PC-9 (cell line): ENCODE measurements at regions not wholly inside any gene's neighbourhood (a gene's known extent, or its start where the extent isn't known, plus 50 kb on each side); places are given as distances from the start of the nearest gene placed in this dataset.
"Not testable (repeated sequence)": the region's sequence is repeated elsewhere in the genome, so short reads cannot be mapped to it uniquely, and the experiment has no call there.

Source experiments
- BruUV-seq: library from RNA; stranded (reverse); fragments of 400-500 nt; replicated peaks from 2 replicates; lab custom pipeline; 2021; lab: Mats Ljungman, UMichigan
- CTCF ChIA-PET: fragments of 300-600 bp; sonication (Branson Sonifier 250); formaldehyde crosslinking; loops from one replicate; lab custom pipeline; 2022; ENCODE audit warnings: antibody characterized with exemption; lab: Charles Lee
- POLR2A ChIA-PET: fragments of 300-600 bp; sonication (Branson Sonifier 250); formaldehyde crosslinking; loops from one replicate; lab custom pipeline; 2022; ENCODE audit warnings: antibody characterized with exemption; ENCODE audit not compliant: unreplicated experiment; lab: Charles Lee
- DNase-seq, 2 experiments: peaks; one replicate each; pipeline versions ENCODE4 v3.0.0 to v3.0.0-alpha.2; 2015 to 2022; ENCODE audit warnings: mixed read lengths in 1 of 2
- H2AFZ ChIP-seq: fragments of 200-600 bp; sonication (generic); 2 replicates; pipeline ENCODE4 v1.8.1; 2017; ENCODE audit warnings: antibody characterized with exemption
- H3F3A ChIP-seq: fragments of 200-600 bp; sonication (generic); 2 replicates; pipeline ENCODE4 v1.8.1; 2017; ENCODE audit warnings: antibody characterized with exemption, mild to moderate bottlenecking, low read depth; ENCODE audit not compliant: insufficient read depth
- H3K27ac ChIP-seq: fragments of 200-600 bp; sonication (generic); 2 replicates; pipeline ENCODE4 v1.6.1; 2016; ENCODE audit warnings: mixed run types
- H3K27me3 ChIP-seq: fragments of 200-600 bp; sonication (generic); 2 replicates; pipeline ENCODE4 v1.6.1; 2016; ENCODE audit warnings: low read depth, mixed run types; ENCODE audit not compliant: insufficient read depth
- H3K36me3 ChIP-seq: fragments of 200-600 bp; sonication (generic); 2 replicates; pipeline ENCODE4 v1.6.1; 2016; ENCODE audit warnings: low read depth, mixed run types
- H3K4me1 ChIP-seq: fragments of 200-600 bp; sonication (generic); replicated peaks from 2 replicates; pipeline ENCODE4 v1.6.1; 2016; ENCODE audit warnings: mixed run types; ENCODE audit not compliant: insufficient read depth
- H3K4me2 ChIP-seq: fragments of 200-600 bp; sonication (generic); 2 replicates; pipeline ENCODE4 v1.6.1; 2017; ENCODE audit warnings: mixed run types
- H3K4me3 ChIP-seq: fragments of 200-600 bp; sonication (generic); 2 replicates; pipeline ENCODE4 v1.6.1; 2016; ENCODE audit warnings: mixed run types
- H3K79me2 ChIP-seq: fragments of 200-600 bp; sonication (generic); 2 replicates; pipeline ENCODE4 v1.6.1; 2017; ENCODE audit warnings: low read depth, mixed run types
- H3K9me2 ChIP-seq: fragments of 200-600 bp; sonication (generic); 2 replicates; pipeline ENCODE4 v1.8.1; 2017; ENCODE audit warnings: mild to moderate bottlenecking; ENCODE audit not compliant: insufficient read depth
- H3K9me3 ChIP-seq: fragments of 200-600 bp; sonication (generic); 2 replicates; pipeline ENCODE4 v1.8.1; 2016; ENCODE audit warnings: low read depth; ENCODE audit not compliant: insufficient read depth
- H4K20me1 ChIP-seq: fragments of 200-600 bp; sonication (generic); 2 replicates; pipeline ENCODE4 v1.8.1; 2017; ENCODE audit not compliant: insufficient read depth
- CTCF ChIP-seq: fragments of 200-600 bp; sonication (generic); conservative IDR thresholded peaks from 2 replicates; pipeline ENCODE4 v1.6.1; 2017; ENCODE audit warnings: mixed run types, antibody characterized with exemption, mild to moderate bottlenecking, moderate library complexity
- EZH2 ChIP-seq: fragments of 200-600 bp; sonication (generic); IDR thresholded peaks from 2 replicates; pipeline ENCODE4 v1.8.0; 2017; ENCODE audit warnings: antibody characterized with exemption, low read depth
- intact Hi-C: fragments of 100-400 bp; cut with micrococcal nuclease; formaldehyde crosslinking; loops from one replicate; pipeline ENCODE4 v1.10.0; 2022; ENCODE audit not compliant: unreplicated experiment

- intact Hi-C loops, result no loop called here
- H3K36me3 ChIP-seq, result no peaks in the 10 kb centered on the region
- no peak overlapping the region for H2AFZ ChIP-seq
- no peak for TF ChIP-seq CTCF
- TF ChIP-seq EZH2, result no peak
- ChIA-PET CTCF (no interaction called here), POLR2A (interaction anchor here (0.6 kb wide), 1 partner anchor 554 kb away, joined by 3 read pairs; no protein-coding TSS in a partner anchor)
- no peaks in the 10 kb centered on the region for H3K79me2 ChIP-seq
- H3K4me2 ChIP-seq, result no peak overlapping the region
- no peak overlapping the region for H3K4me3 ChIP-seq
- no peaks in the 10 kb centered on the region for H4K20me1 ChIP-seq
- no peaks in the 10 kb centered on the region for H3K27me3 ChIP-seq
- DNase-seq, result no peak
- no peaks in the 10 kb centered on the region for H3K4me1 ChIP-seq
- no peaks in the 10 kb centered on the region for H3F3A ChIP-seq
- no peaks in the 10 kb centered on the region for H3K9me3 ChIP-seq
- H3K9me2 ChIP-seq, result no peaks in the 10 kb centered on the region
- no TSS peak for BruUV-seq
- no peak overlapping the region for H3K27ac ChIP-seq
Observed at GRCh38 chr15:38810686-38811085, 246.1 kb upstream of the RASGRP1 start.

- H3F3A ChIP-seq, H3K36me3 ChIP-seq, H3K9me2 ChIP-seq, DNase-seq, H3K4me2 ChIP-seq, H3K4me3 ChIP-seq, H3K79me2 ChIP-seq, H3K9me3 ChIP-seq, H2AFZ ChIP-seq, H4K20me1 ChIP-seq, intact Hi-C loops, H3K27ac ChIP-seq, BruUV-seq, POLR2A ChIA-PET, H3K4me1 ChIP-seq, CTCF ChIA-PET, H3K27me3 ChIP-seq: not testable (repeated sequence)
Observed at GRCh38 chr15:38814254-38814653, 249.6 kb upstream of the RASGRP1 start.

GRCh38 chr15:38814891-38815290, 250.3 kb upstream of the RASGRP1 start:
- H2AFZ ChIP-seq, result no peak overlapping the region
- H3K36me3 ChIP-seq, result no peaks in the 10 kb centered on the region
- no peaks in the 10 kb centered on the region for H4K20me1 ChIP-seq
- TF ChIP-seq EZH2 (no peak), CTCF (no peak)
- H3K27ac ChIP-seq, result no peak overlapping the region
- intact Hi-C loops, result no loop called here
- no peak overlapping the region for H3K4me2 ChIP-seq
- CTCF ChIA-PET, result no interaction called here
- no peaks in the 10 kb centered on the region for H3F3A ChIP-seq
- DNase-seq, result no peak
- H3K27me3 ChIP-seq, result no peaks in the 10 kb centered on the region
- no TSS peak for BruUV-seq
- no peak overlapping the region for H3K4me3 ChIP-seq
- POLR2A ChIA-PET, result no interaction called here
- no peaks in the 10 kb centered on the region for H3K4me1 ChIP-seq
- no peaks in the 10 kb centered on the region for H3K9me3 ChIP-seq
- no peaks in the 10 kb centered on the region for H3K79me2 ChIP-seq
- no peaks in the 10 kb centered on the region for H3K9me2 ChIP-seq
